Glutamatergic neuron (in vitro differentiated cells): ENCODE measurements at regions not wholly inside any gene's neighbourhood (a gene's known extent, or its start where the extent isn't known, plus 50 kb on each side); places are given as distances from the start of the nearest gene placed in this dataset.

Experiments
- DNase-seq: peaks from one replicate; pipeline ENCODE4 v3.0.0; 2022
- H3K27ac Mint-ChIP-seq: one replicate; pipeline ENCODE4 v1.8.0; 2020; ENCODE audit warnings: mild to moderate bottlenecking, mixed read lengths, inconsistent platforms; ENCODE audit not compliant: unreplicated experiment
- H3K27me3 Mint-ChIP-seq: one replicate; pipeline ENCODE4 v1.8.0; 2020; ENCODE audit warnings: mild to moderate bottlenecking, moderate library complexity, mixed read lengths, inconsistent platforms; ENCODE audit not compliant: unreplicated experiment
- H3K36me3 Mint-ChIP-seq: one replicate; pipeline ENCODE4 v1.8.0; 2020; ENCODE audit warnings: mild to moderate bottlenecking, mixed read lengths, inconsistent platforms; ENCODE audit not compliant: unreplicated experiment
- H3K4me1 Mint-ChIP-seq: one replicate; pipeline ENCODE4 v1.8.0; 2020; ENCODE audit warnings: mild to moderate bottlenecking, low read depth, mixed read lengths, inconsistent platforms; ENCODE audit not compliant: unreplicated experiment
- H3K4me3 Mint-ChIP-seq: one replicate; pipeline ENCODE4 v1.8.0; 2020; ENCODE audit warnings: mild to moderate bottlenecking, mixed read lengths, inconsistent platforms; ENCODE audit not compliant: unreplicated experiment
- H3K9me3 Mint-ChIP-seq: one replicate; pipeline ENCODE4 v1.8.0; 2020; ENCODE audit warnings: mild to moderate bottlenecking, moderate library complexity, mixed read lengths, inconsistent platforms; ENCODE audit not compliant: unreplicated experiment
- TF ChIP-seq, protein P1 (sequence below): fragments of 200-600 bp; sonication (generic); IDR thresholded peaks from one replicate; pipeline ENCODE4 v1.5.0; 2021; ENCODE audit not compliant: partially characterized antibody, unreplicated experiment

DNA sequence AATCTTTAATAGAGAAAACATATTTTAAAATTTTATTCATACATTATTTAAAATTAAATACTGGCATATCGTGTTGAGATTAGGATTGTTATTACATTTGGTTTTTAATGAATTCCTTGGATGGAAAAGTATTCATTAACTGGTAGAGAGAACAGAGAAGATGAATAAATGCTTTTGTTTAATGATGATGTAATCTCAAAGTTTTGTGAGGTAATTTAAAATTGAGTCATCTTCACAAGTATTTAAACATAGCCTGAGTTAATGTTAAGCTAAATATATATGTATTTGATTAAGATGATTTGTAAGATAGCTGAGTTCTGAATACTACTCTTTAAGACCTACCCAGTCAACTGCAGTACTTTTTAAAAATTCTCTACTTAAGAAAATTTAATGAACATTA is 713.4 kb upstream of the VRK2 start:
- Mint-ChIP-seq H3K27ac (no peak overlapping the region), H3K4me3 (no peak overlapping the region), H3K27me3 (no peaks in the 10 kb centered on the region), H3K36me3 (no peaks in the 10 kb centered on the region), H3K9me3 (no peaks in the 10 kb centered on the region), H3K4me1 (no peaks in the 10 kb centered on the region)
- no peak for DNase-seq
- TF ChIP-seq, protein P1, sequence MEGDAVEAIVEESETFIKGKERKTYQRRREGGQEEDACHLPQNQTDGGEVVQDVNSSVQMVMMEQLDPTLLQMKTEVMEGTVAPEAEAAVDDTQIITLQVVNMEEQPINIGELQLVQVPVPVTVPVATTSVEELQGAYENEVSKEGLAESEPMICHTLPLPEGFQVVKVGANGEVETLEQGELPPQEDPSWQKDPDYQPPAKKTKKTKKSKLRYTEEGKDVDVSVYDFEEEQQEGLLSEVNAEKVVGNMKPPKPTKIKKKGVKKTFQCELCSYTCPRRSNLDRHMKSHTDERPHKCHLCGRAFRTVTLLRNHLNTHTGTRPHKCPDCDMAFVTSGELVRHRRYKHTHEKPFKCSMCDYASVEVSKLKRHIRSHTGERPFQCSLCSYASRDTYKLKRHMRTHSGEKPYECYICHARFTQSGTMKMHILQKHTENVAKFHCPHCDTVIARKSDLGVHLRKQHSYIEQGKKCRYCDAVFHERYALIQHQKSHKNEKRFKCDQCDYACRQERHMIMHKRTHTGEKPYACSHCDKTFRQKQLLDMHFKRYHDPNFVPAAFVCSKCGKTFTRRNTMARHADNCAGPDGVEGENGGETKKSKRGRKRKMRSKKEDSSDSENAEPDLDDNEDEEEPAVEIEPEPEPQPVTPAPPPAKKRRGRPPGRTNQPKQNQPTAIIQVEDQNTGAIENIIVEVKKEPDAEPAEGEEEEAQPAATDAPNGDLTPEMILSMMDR, result no peak

DNA sequence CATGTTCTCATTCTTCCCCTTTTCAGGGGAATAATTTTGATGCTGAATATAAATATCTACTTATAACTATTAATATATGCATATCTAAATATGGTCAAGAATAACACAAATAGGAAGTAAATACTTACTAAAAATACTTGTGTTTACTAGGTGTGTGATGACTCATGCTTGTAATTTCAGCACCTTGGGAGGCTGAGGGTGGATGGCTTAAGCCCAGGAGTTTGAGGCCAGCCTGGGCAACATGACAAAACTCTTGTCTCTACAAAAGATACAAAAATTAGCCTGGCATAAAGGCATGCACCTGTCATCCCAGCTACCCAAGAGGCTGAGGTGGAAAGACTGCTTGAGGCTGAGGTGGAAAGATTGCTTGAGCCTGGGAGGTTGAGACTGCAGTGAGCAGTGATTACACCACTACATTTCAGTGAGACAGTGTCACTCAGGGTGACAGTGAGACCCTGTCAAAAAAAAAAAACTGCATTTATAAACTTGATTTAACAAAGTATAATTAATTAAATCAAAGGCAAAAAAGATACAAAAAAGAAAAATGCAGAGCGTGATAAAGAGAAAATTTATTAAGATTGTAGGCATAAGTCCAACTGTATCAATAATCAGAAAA is 703.1 kb upstream of the VRK2 start:
- DNase-seq, result no peak
- no peaks in the 10 kb centered on the region for H3K36me3 Mint-ChIP-seq
- TF ChIP-seq, protein P1, result no peak

DNA sequence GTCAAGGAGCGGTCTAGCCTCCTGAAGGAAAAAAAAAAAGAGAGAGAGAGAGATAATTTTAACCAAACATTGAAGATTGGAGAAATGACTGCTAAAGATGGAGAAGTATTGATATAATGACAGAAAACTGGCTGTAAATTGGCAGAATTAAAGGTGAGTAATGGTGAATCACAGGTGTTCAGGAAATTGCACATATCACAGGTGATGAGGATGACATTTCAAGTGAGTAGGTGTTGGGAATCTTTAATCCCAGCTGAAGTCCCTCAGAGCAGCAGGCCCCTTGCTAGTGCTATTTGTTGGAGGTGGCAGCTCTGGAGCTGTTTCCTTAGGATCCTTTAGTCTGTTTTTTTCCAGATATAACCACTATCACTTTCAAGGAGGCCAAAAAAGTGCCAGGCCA is 678.4 kb upstream of the VRK2 start:
- no peak overlapping the region for H3K27ac Mint-ChIP-seq
- DNase-seq, result no peak
- H3K4me3 Mint-ChIP-seq, result no peak overlapping the region
- H3K9me3 Mint-ChIP-seq, result no peaks in the 10 kb centered on the region
- H3K36me3 Mint-ChIP-seq, result no peaks in the 10 kb centered on the region
- H3K4me1 Mint-ChIP-seq, result no peaks in the 10 kb centered on the region
- no peaks in the 10 kb centered on the region for H3K27me3 Mint-ChIP-seq
- TF ChIP-seq, protein P1, result no peak

More for the DNA sequence above, 703.1 kb upstream of the VRK2 start:
- Mint-ChIP-seq H3K27me3 (no peaks in the 10 kb centered on the region), H3K27ac (no peak overlapping the region), H3K4me1 (no peaks in the 10 kb centered on the region), H3K4me3 (no peak overlapping the region), H3K9me3 (peaks cover 1% of the 10 kb centered on the region)

DNA sequence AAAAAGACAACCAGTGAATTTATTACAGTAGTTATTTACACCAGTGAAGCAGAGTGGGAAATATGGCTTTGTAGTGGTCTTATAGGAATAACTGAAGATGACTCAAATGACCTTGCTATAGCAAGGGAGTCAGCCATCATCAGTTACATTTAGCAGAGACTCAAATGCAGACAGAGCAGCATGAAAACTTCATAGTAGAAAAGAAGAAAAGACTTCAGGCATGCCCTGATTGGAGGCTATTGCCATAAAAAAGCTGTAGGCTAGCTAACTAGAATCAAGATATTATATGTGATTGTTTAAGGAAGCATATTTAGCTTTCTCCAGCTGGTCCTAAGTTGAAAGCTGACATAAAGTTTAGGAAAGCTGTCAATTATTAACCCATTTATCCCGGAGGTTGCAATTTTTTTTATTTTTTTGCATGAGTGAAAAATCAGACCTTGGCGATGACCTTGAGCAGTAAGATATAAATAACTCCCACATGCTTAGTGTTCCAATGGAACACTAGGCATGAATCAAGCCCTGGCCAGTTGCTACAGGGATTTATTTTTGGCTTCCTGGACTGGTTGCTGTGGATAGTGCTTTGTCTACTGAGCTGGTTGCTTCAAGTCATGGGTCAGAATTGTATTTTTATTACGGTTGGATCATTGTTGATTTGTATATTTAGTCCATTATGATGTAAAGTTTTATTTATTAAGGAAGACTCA is 675.6 kb upstream of the VRK2 start:
- Mint-ChIP-seq H3K27ac (no peak overlapping the region), H3K27me3 (no peaks in the 10 kb centered on the region), H3K4me3 (no peak overlapping the region), H3K4me1 (no peaks in the 10 kb centered on the region), H3K36me3 (no peaks in the 10 kb centered on the region), H3K9me3 (no peaks in the 10 kb centered on the region)
- DNase-seq, result no peak
- TF ChIP-seq, protein P1, result no peak

DNA sequence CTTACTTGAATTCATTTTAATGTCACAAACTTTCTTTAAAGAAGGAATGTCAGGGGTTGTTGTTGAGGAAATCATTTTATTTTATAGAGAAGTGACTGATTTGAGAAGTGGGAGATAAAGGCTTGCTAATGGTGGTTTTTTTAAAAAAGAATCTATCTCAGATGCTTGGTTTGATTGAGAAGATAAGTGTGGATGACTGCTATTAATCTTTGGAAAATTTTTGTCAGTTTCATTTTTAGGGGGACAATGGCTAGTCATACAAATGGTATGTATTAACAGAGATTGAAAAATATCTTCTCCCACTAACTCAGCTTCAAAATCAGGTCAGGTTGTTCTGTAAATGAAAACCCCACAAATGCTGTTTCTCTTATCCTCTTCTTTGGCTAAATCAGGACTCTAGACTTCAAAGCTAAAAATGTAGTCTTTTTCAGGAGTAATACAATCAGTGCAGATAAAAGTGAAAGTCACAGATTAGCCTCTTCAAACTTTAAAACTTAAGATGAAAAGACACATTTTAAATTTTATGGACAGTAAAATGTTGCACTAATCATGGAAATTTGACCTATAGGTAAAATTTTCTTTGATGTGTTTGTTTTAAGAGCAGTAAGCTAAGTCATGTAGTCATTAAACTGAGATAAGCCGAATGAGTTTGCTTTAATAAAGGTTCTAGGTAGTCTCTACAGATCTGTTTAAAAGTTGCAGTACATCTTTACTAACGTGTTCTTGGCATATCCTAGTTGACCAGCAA is 674.2 kb upstream of the VRK2 start:
- TF ChIP-seq, protein P1, result no peak
- DNase-seq, result no peak
- Mint-ChIP-seq H3K36me3 (no peaks in the 10 kb centered on the region), H3K4me1 (no peaks in the 10 kb centered on the region), H3K27me3 (no peaks in the 10 kb centered on the region), H3K9me3 (no peaks in the 10 kb centered on the region), H3K27ac (no peak overlapping the region), H3K4me3 (no peak overlapping the region)
